PC-9 (cell line): ENCODE measurements at regions not wholly inside any gene's neighbourhood (a gene's known extent, or its start where the extent isn't known, plus 50 kb on each side); places are given as distances from the start of the nearest gene placed in this dataset.

Source experiments
- CTCF ChIP-seq: fragments of 200-600 bp; sonication (generic); conservative IDR thresholded peaks from 2 replicates; pipeline ENCODE4 v1.6.1; 2017; ENCODE audit warnings: mixed run types, antibody characterized with exemption, mild to moderate bottlenecking, moderate library complexity
- EZH2 ChIP-seq: fragments of 200-600 bp; sonication (generic); IDR thresholded peaks from 2 replicates; pipeline ENCODE4 v1.8.0; 2017; ENCODE audit warnings: antibody characterized with exemption, low read depth

GRCh38 chr4:116829187-116829586, 256.2 kb downstream of the TRAM1L1 start:
- TF ChIP-seq CTCF = no peak
- TF ChIP-seq EZH2 = no peak
